HG03457 (cell line): ENCODE measurements at regions not wholly inside any gene's neighbourhood (a gene's known extent, or its start where the extent isn't known, plus 50 kb on each side); places are given as distances from the start of the nearest gene placed in this dataset.

Experiments used
- ATAC-seq: cut with Tn5 transposase; IDR thresholded peaks from one replicate; pipeline ENCODE4 v1.9.1; 2021; ENCODE audit warnings: moderate number of reproducible peaks; ENCODE audit not compliant: unreplicated experiment

- peak; percentile 48 for ATAC-seq
These were observed 91.8 kb upstream of the TNC start for GRCh38 chr9:115209601-115210306.

- ATAC-seq = no peak
These were observed 92.7 kb upstream of the TNC start for GRCh38 chr9:115210699-115211098.

GRCh38 chr9:115211413-115212124, 93.6 kb upstream of the TNC start:
- peak; percentile 64 for ATAC-seq

- no peak for ATAC-seq
These were observed 94.2 kb upstream of the TNC start for GRCh38 chr9:115212125-115212605.

GRCh38 chr9:115212832-115213231, 94.9 kb upstream of the TNC start:
- ATAC-seq = no peak

- ATAC-seq = no peak
These were observed 95.9 kb upstream of the TNC start for GRCh38 chr9:115213818-115214334.

GRCh38 chr9:115216873-115217272, 98.9 kb upstream of the TNC start:
- no peak for ATAC-seq

- ATAC-seq = no peak
These were observed 102.5 kb upstream of the TNC start for GRCh38 chr9:115220319-115221005.

GRCh38 chr9:115223471-115223870, 105.5 kb upstream of the TNC start:
- no peak for ATAC-seq

- no peak for ATAC-seq
These were observed 107.6 kb upstream of the TNC start for GRCh38 chr9:115225459-115226116.

GRCh38 chr9:115226152-115226551, 108.2 kb upstream of the TNC start:
- no peak for ATAC-seq

GRCh38 chr9:115229496-115229895, 111.5 kb upstream of the TNC start:
- no peak for ATAC-seq

- ATAC-seq = no peak
These were observed 113.1 kb upstream of the TNC start for GRCh38 chr9:115230924-115231515.

- ATAC-seq = no peak
These were observed 114.3 kb upstream of the TNC start for GRCh38 chr9:115232181-115232774.

- ATAC-seq = peak; percentile 91
These were observed 116.1 kb upstream of the TNC start for GRCh38 chr9:115234094-115234493.

GRCh38 chr9:115235221-115235620, 117.3 kb upstream of the TNC start:
- ATAC-seq = no peak

GRCh38 chr9:115237385-115237998, 119.5 kb upstream of the TNC start:
- no peak for ATAC-seq

- ATAC-seq = no peak
These were observed 122.7 kb upstream of the TNC start for GRCh38 chr9:115240676-115241075.

- ATAC-seq = no peak
These were observed 123.7 kb upstream of the TNC start for GRCh38 chr9:115241641-115242040.

GRCh38 chr9:115249488-115249887, 131.5 kb upstream of the TNC start:
- ATAC-seq = no peak
